Fibroblast of peridontal ligament (primary cell): ENCODE measurements at regions not wholly inside any gene's neighbourhood (a gene's known extent, or its start where the extent isn't known, plus 50 kb on each side); places are given as distances from the start of the nearest gene placed in this dataset.

Experiments used
- DNase-seq: peaks from one replicate; pipeline ENCODE4 v3.0.0-alpha.2; 2010; ENCODE audit errors: extremely low read depth

- no peak for DNase-seq
These were observed 299.0 kb upstream of the FOXG1 start for GRCh38 chr14:28467611-28468010.

- DNase-seq: no peak
These were observed 298.1 kb upstream of the FOXG1 start for GRCh38 chr14:28468191-28469151.

GRCh38 chr14:28482251-28483040 lies 284.1 kb upstream of the FOXG1 start:
- no peak for DNase-seq

GRCh38 chr14:28483506-28483905 lies 283.1 kb upstream of the FOXG1 start:
- DNase-seq: no peak

GRCh38 chr14:28488684-28489083 lies 277.9 kb upstream of the FOXG1 start:
- no peak for DNase-seq

- DNase-seq: no peak
These were observed 273.1 kb upstream of the FOXG1 start for GRCh38 chr14:28493516-28493915.

- no peak for DNase-seq
These were observed 272.4 kb upstream of the FOXG1 start for GRCh38 chr14:28494196-28494595.

GRCh38 chr14:28496364-28496763 lies 270.2 kb upstream of the FOXG1 start:
- DNase-seq: no peak

GRCh38 chr14:28502517-28502916 lies 264.1 kb upstream of the FOXG1 start:
- no peak for DNase-seq

GRCh38 chr14:28515571-28515970 lies 251.0 kb upstream of the FOXG1 start:
- peak; percentile 35 for DNase-seq

GRCh38 chr14:28536889-28537288 lies 229.7 kb upstream of the FOXG1 start:
- DNase-seq: no peak

GRCh38 chr14:28542040-28542439 lies 224.5 kb upstream of the FOXG1 start:
- peak; percentile 40 for DNase-seq

- DNase-seq: no peak
These were observed 201.2 kb upstream of the FOXG1 start for GRCh38 chr14:28565345-28565744.

- DNase-seq: no peak
These were observed 196.2 kb upstream of the FOXG1 start for GRCh38 chr14:28570391-28570790.

- peak; percentile 7 for DNase-seq
These were observed 195.0 kb upstream of the FOXG1 start for GRCh38 chr14:28571636-28572035.

- DNase-seq: no peak
These were observed 190.1 kb upstream of the FOXG1 start for GRCh38 chr14:28576523-28576922.

- no peak for DNase-seq
These were observed 189.4 kb upstream of the FOXG1 start for GRCh38 chr14:28577187-28577586.

GRCh38 chr14:28577711-28578131 lies 188.9 kb upstream of the FOXG1 start:
- peak; percentile 88 for DNase-seq

- DNase-seq: no peak
These were observed 181.6 kb upstream of the FOXG1 start for GRCh38 chr14:28584951-28585350.

GRCh38 chr14:28589792-28590191 lies 176.8 kb upstream of the FOXG1 start:
- DNase-seq: no peak

- peak; percentile 52 for DNase-seq
These were observed 170.2 kb upstream of the FOXG1 start for GRCh38 chr14:28596391-28596790.

- DNase-seq: no peak
These were observed 167.4 kb upstream of the FOXG1 start for GRCh38 chr14:28599191-28599590.

- DNase-seq: no peak
These were observed 167.0 kb upstream of the FOXG1 start for GRCh38 chr14:28599605-28600004.
